HEK293T (cell line): ENCODE measurements at regions not wholly inside any gene's neighbourhood (a gene's known extent, or its start where the extent isn't known, plus 50 kb on each side); places are given as distances from the start of the nearest gene placed in this dataset.

Source experiments
- TARDBP ChIP-seq: fragments of 450-650 bp; IDR thresholded peaks from 2 replicates; pipeline ENCODE4 v1.6.1; 2016
- ZNF384 ChIP-seq: fragments of 450-650 bp; IDR thresholded peaks from 2 replicates; pipeline ENCODE4 v1.6.1; 2016

- TF ChIP-seq TARDBP (no peak), ZNF384 (no peak)
These were observed 74.7 kb upstream of the VPREB1 start for GRCh38 chr22:22169923-22170322.
